ENCODE measurements at regions not wholly inside any gene's neighbourhood (a gene's known extent, or its start where the extent isn't known, plus 50 kb on each side); places are given as distances from the start of the nearest gene placed in this dataset.
"Not testable (repeated sequence)": the region's sequence is repeated elsewhere in the genome, so short reads cannot be mapped to it uniquely, and the experiment has no call there.

DNA sequence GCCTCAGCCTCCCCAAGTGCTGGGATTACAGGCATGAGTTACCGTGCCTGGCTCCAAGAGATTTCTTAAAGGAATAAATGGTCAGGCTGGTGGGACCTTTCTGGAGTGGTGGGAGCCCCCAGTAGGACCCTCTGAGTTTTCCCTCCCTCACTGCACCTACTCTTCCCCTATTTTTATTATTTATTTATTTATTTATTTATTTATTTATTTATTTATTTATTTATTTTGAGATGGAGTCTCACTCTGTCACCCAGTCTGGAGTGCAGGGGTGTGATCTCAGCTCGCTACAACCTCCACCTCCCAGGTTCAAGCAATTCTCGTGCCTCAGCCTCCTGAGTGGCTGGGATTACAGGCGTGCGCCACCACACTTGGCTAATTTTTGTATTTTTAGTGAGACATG is 678.2 kb downstream of the TYW1 start:
- H3K27ac ChIP-seq (ENCODE audit: low read depth, low read length); H4K5ac ChIP-seq (ENCODE audit: insufficient read length, low read depth, low read length); H3K18ac ChIP-seq (ENCODE audit: extremely low read depth, low read length); H2BK5ac ChIP-seq (ENCODE audit: low read depth, low read length); H4K91ac ChIP-seq (replicated peaks; ENCODE audit: insufficient read length, low read length); H3K56ac ChIP-seq (replicated peaks; ENCODE audit: insufficient read length, low read depth, low read length); H3K79me2 ChIP-seq (ENCODE audit: control insufficient read depth in 1 of 2, insufficient read depth in 2 of 2, low read length in 2 of 2); H2BK20ac ChIP-seq (ENCODE audit: low read length); H2BK120ac ChIP-seq (replicated peaks; ENCODE audit: low read depth, low read length); H3K27me3 ChIP-seq (replicated peaks in 1 of 4; ENCODE audit: control insufficient read depth in 3 of 4, extremely low read depth in 1 of 4, insufficient read depth in 3 of 4, low read length in 3 of 4); H3K23ac ChIP-seq (ENCODE audit: insufficient read length); FAIRE-seq; H2AK5ac ChIP-seq (ENCODE audit: low read depth, low read length); H2BK12ac ChIP-seq (ENCODE audit: low read depth, low read length); H2AFZ ChIP-seq (ENCODE audit: low read length); H3K9ac ChIP-seq (replicated peaks in 1 of 4; ENCODE audit: extremely low read depth in 1 of 4, low read depth in 3 of 4, low read length in 3 of 4); H4K8ac ChIP-seq (ENCODE audit: extremely low read depth, insufficient read depth, low read length); H4K20me1 ChIP-seq (replicated peaks in 1 of 2; ENCODE audit: control insufficient read depth in 1 of 2, insufficient read depth in 2 of 2, low read length in 2 of 2); H3K36me3 ChIP-seq (ENCODE audit: control insufficient read depth in 2 of 4, insufficient read depth in 4 of 4, low read length in 3 of 4); H3K14ac ChIP-seq (ENCODE audit: insufficient read length); H3K4me2 ChIP-seq (ENCODE audit: insufficient read depth in 1 of 2, low read depth in 2 of 2, low read length in 2 of 2); DNase-seq (ENCODE audit: low read depth in 1 of 2, low spot score in 2 of 2); H3K79me1 ChIP-seq (ENCODE audit: low read depth, low read length); H3K23me2 ChIP-seq (ENCODE audit: low read depth, low read length); H2BK15ac ChIP-seq (ENCODE audit: low read length); POLR2A ChIA-PET (ENCODE audit: partially characterized antibody); H3K4me3 ChIP-seq (ENCODE audit: extremely low read depth in 1 of 4, insufficient read depth in 2 of 4, low read depth in 3 of 4, low read length in 4 of 4); H3K4me1 ChIP-seq (replicated peaks in 1 of 4; ENCODE audit: control insufficient read depth in 3 of 4, insufficient read depth in 4 of 4, low read length in 3 of 4); H3K4ac ChIP-seq (replicated peaks; ENCODE audit: insufficient read length, low read depth, low read length): not testable (repeated sequence)
- WGBS, 2 experiments (ENCODE audit: extremely low coverage in 1 of 2, insufficient coverage in 1 of 2, insufficient read length in 1 of 2, insufficient replicate concordance in 2 of 2, low coverage in 1 of 2, low lambda C conversion rate in 2 of 2, missing lambda C conversion rate in 1 of 2) = 98% methylated on average over 5 of the region's 5 CpGs; no CpG with 5 or more reads in 1 of the 2 experiments
- peaks cover 13 to 14% of the 10 kb centered on the region in 2 experiments for H3K9me3 ChIP-seq (ENCODE audit: insufficient read depth in 2 of 2, low read depth in 1 of 2, low read length in 1 of 2)
- CTCF ChIA-PET (ENCODE audit: partially characterized antibody) = interaction anchor here (1.2 kb wide), 1 partner anchor 20 kb away, joined by 3 read pairs; no protein-coding TSS in a partner anchor

All from H1 (cell line).